Kidney (tissue), 10 donors: ENCODE measurements at regions not wholly inside any gene's neighbourhood (a gene's known extent, or its start where the extent isn't known, plus 50 kb on each side); places are given as distances from the start of the nearest gene placed in this dataset.
A peak's percentile ranks its signal among the peaks of the same experiment; 100 is the strongest.
"Not testable (repeated sequence)": the region's sequence is repeated elsewhere in the genome, so short reads cannot be mapped to it uniquely, and the experiment has no call there.

Source experiments
- DNase-seq, 5 donors: peaks; one replicate each; pipeline ENCODE4 v3.0.0-alpha.2; 2013 to 2020
- FAIRE-seq: peaks from 2 replicates; lab custom pipeline; 2012; peaks lifted over from hg19 to GRCh38; lab: Jason Lieb, UNC
- H3K27ac ChIP-seq, 2 donors: one replicate each; pipeline ENCODE4 v1.7.0; 2013; ENCODE audit warnings: low read depth in 2 of 2, low read length in 2 of 2, inconsistent platforms in 1 of 2
- H3K27me3 ChIP-seq: one replicate; pipeline ENCODE4 v1.7.1; 2013; ENCODE audit warnings: low read length, inconsistent platforms; ENCODE audit not compliant: control insufficient read depth, insufficient read depth
- H3K36me3 ChIP-seq, 3 donors: one replicate each; pipeline versions ENCODE4 v1.7.0 to v1.7.1; 2013; ENCODE audit warnings: low read length in 3 of 3, control low read depth in 1 of 3, inconsistent platforms in 1 of 3; ENCODE audit not compliant: insufficient read depth in 3 of 3, control insufficient read depth in 2 of 3
- H3K4me1 ChIP-seq, 3 donors: one replicate each; pipeline versions ENCODE4 v1.7.0 to v1.7.1; 2013; ENCODE audit warnings: low read length in 3 of 3, inconsistent platforms in 1 of 3, low read depth in 1 of 3; ENCODE audit not compliant: control insufficient read depth in 2 of 3, insufficient read depth in 2 of 3
- H3K4me3 ChIP-seq, 3 donors: one replicate each; pipeline versions ENCODE4 v1.7.0 to v1.8.1; 2013; ENCODE audit warnings: low read length in 3 of 3, control low read depth in 1 of 3, inconsistent platforms in 1 of 3
- H3K9ac ChIP-seq, 3 donors: one replicate each; pipeline versions ENCODE4 v1.7.0 to v1.7.1; 2013; ENCODE audit warnings: low read length in 3 of 3, control low read depth in 1 of 3, inconsistent platforms in 1 of 3
- H3K9me3 ChIP-seq, 3 donors: one replicate each; pipeline versions ENCODE4 v1.7.0 to v1.7.1; 2013; ENCODE audit warnings: low read length in 3 of 3, control low read depth in 1 of 3, inconsistent platforms in 1 of 3; ENCODE audit not compliant: control insufficient read depth in 2 of 3, insufficient read depth in 1 of 3
- intact Hi-C: fragments of 100-400 bp; cut with DNase I; formaldehyde crosslinking; loops from one replicate; pipeline ENCODE4 v1.11.1; 2022
- donor health status: control.
- donor health status: control.
- donor health status: DM: yes; HTN: yes; CAD: no.
- donor health status: Normal renal cell carcinoma (clear cell type).

DNA sequence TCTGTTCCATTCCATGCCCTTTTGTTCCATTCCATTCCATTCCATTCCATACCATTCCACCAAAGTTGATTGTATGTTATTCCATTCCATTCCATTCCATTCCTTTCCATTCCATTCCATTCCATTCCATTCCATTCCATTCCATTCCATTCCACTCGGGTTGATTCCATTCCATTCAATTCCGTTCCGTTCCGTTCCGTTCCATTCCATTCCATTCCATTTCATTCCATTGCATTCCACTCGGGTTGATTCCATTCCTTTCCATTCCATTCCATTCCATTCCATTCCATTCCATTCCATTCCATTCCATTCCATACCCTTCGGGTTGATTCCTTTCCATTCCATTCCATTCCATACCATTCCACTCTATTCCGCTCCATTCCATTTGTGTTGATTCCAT is 143.8 kb downstream of the CWH43 start:
- H3K36me3 ChIP-seq, DNase-seq, H3K27ac ChIP-seq, H3K27me3 ChIP-seq, intact Hi-C loops, H3K9me3 ChIP-seq, H3K4me3 ChIP-seq, H3K4me1 ChIP-seq, H3K9ac ChIP-seq, FAIRE-seq: not testable (repeated sequence)

- DNase-seq, H3K9me3 ChIP-seq, H3K4me3 ChIP-seq, H3K4me1 ChIP-seq, H3K27me3 ChIP-seq, H3K9ac ChIP-seq, FAIRE-seq, H3K36me3 ChIP-seq, H3K27ac ChIP-seq, intact Hi-C loops: not testable (repeated sequence)
These were observed 144.6 kb downstream of the CWH43 start for GRCh38 chr4:49130724-49131123.

GRCh38 chr4:49137043-49137442 is 151.0 kb downstream of the CWH43 start:
- not testable (repeated sequence) for FAIRE-seq

DNA sequence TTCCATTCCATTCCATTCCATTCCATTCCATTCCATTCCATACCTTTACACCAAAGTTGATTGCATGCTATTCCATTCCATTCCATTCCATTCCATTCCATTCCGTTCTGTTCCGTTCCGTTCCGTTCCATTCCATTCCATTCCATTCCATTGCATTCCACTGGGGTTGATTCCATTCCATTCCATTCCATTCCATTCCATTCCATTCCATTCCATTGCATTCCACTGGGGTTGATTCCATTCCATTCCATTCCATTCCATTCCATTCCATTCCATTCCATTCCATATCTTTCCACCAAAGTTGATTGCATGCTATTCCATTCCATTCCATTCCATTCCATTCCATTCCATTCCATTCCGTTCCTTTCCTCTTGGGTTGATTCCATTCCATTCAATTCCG is 151.9 kb downstream of the CWH43 start:
- H3K4me3 ChIP-seq, result peak overlapping the region in 1 of 3 donors; percentile 57
- H3K9me3 ChIP-seq, DNase-seq, FAIRE-seq, H3K36me3 ChIP-seq, H3K27me3 ChIP-seq, H3K4me1 ChIP-seq, H3K27ac ChIP-seq, intact Hi-C loops: not testable (repeated sequence)
- H3K9ac ChIP-seq, result peak overlapping the region in 1 of 3 donors; percentile 32

More at GRCh38 chr4:49137043-49137442, 151.0 kb downstream of the CWH43 start:
- H3K9me3 ChIP-seq, H3K4me1 ChIP-seq, H3K4me3 ChIP-seq, H3K36me3 ChIP-seq, DNase-seq, H3K27me3 ChIP-seq, H3K27ac ChIP-seq, intact Hi-C loops, H3K9ac ChIP-seq: not testable (repeated sequence)

- H3K4me1 ChIP-seq, H3K9ac ChIP-seq, FAIRE-seq, DNase-seq, intact Hi-C loops, H3K4me3 ChIP-seq, H3K27ac ChIP-seq, H3K36me3 ChIP-seq, H3K9me3 ChIP-seq, H3K27me3 ChIP-seq: not testable (repeated sequence)
These were observed 152.7 kb downstream of the CWH43 start for GRCh38 chr4:49138818-49139217.

- FAIRE-seq, intact Hi-C loops, H3K4me1 ChIP-seq: not testable (repeated sequence)
These were observed 153.4 kb downstream of the CWH43 start for GRCh38 chr4:49139513-49139912.

GRCh38 chr4:49140351-49140750 is 154.3 kb downstream of the CWH43 start:
- peaks cover 2 to 12% (median 12%) of the 10 kb centered on the region in 3 donors for H3K9me3 ChIP-seq
- H3K9ac ChIP-seq, FAIRE-seq, intact Hi-C loops, H3K27ac ChIP-seq, H3K36me3 ChIP-seq, H3K4me1 ChIP-seq, H3K27me3 ChIP-seq, H3K4me3 ChIP-seq: not testable (repeated sequence)
- DNase-seq, result peak in 1 of 5 donors; percentile 84

More at GRCh38 chr4:49139513-49139912, 153.4 kb downstream of the CWH43 start:
- not testable (repeated sequence) for H3K36me3 ChIP-seq, H3K27me3 ChIP-seq, H3K9me3 ChIP-seq, H3K27ac ChIP-seq, H3K4me3 ChIP-seq, H3K9ac ChIP-seq, DNase-seq

DNA sequence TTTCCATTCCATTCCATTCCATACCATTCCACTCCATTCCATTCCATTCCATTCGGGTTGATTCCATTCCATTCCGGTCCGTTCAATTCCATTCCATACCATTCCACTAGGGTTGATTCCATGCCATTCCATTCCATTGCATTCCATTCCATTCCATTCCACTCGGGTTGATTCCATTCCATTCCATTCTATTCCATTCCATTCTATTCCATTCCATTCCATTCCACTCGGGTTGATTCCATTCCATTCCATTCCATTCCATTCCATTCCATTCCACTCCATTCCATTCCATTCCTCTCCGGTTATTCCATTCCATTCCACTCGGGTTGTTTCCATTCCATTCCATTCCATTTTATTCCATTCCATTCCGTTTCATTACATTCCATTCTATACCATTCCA is 155.9 kb downstream of the CWH43 start:
- H3K27ac ChIP-seq, intact Hi-C loops, H3K9ac ChIP-seq, FAIRE-seq, DNase-seq, H3K4me3 ChIP-seq, H3K36me3 ChIP-seq, H3K4me1 ChIP-seq, H3K27me3 ChIP-seq: not testable (repeated sequence)
- peaks cover 7 to 27% (median 19%) of the 10 kb centered on the region in 3 donors for H3K9me3 ChIP-seq
